DOHH2 (cell line): ENCODE measurements at regions not wholly inside any gene's neighbourhood (a gene's known extent, or its start where the extent isn't known, plus 50 kb on each side); places are given as distances from the start of the nearest gene placed in this dataset.

ENCODE experiments used
- H3F3A ChIP-seq: fragments of 200-600 bp; sonication (generic), shearing (Covaris generic); 2 replicates; pipeline ENCODE4 v1.6.0; 2016; ENCODE audit warnings: antibody characterized with exemption, mild to moderate bottlenecking; ENCODE audit not compliant: control insufficient read depth, insufficient read depth
- H3K27ac ChIP-seq: fragments of 200-600 bp; sonication (generic); 2 replicates; pipeline ENCODE4 v1.5.1; 2014; ENCODE audit warnings: low read depth, mild to moderate bottlenecking, low read length, moderate library complexity
- H3K27me3 ChIP-seq: fragments of 200-600 bp; sonication (generic); 2 replicates; pipeline ENCODE4 v1.6.1; 2014; ENCODE audit warnings: mild to moderate bottlenecking, low read length, mixed read lengths; ENCODE audit not compliant: control insufficient read depth
- H3K36me3 ChIP-seq: fragments of 200-600 bp; sonication (generic); 2 replicates; pipeline ENCODE4 v1.6.1; 2014; ENCODE audit warnings: mild to moderate bottlenecking, low read length, moderate library complexity, mixed read lengths; ENCODE audit not compliant: control insufficient read depth
- H3K4me1 ChIP-seq: fragments of 200-600 bp; sonication (generic); 2 replicates; pipeline ENCODE4 v1.6.1; 2014; ENCODE audit warnings: mild to moderate bottlenecking, low read length, mixed read lengths; ENCODE audit not compliant: control insufficient read depth
- H3K4me2 ChIP-seq: fragments of 200-600 bp; sonication (generic); 2 replicates; pipeline ENCODE4 v1.6.0; 2014; ENCODE audit warnings: mild to moderate bottlenecking, low read length, moderate library complexity
- H3K4me3 ChIP-seq: fragments of 200-600 bp; sonication (generic); 2 replicates; pipeline ENCODE4 v1.5.1; 2014; ENCODE audit warnings: mild to moderate bottlenecking, low read length, mixed read lengths
- H3K79me2 ChIP-seq: fragments of 200-600 bp; sonication (generic); 2 replicates; pipeline ENCODE4 v1.6.1; 2014; ENCODE audit warnings: mild to moderate bottlenecking, low read length, mixed read lengths; ENCODE audit not compliant: control insufficient read depth
- H3K9me2 ChIP-seq: fragments of 200-600 bp; sonication (generic); replicated peaks from 2 replicates; pipeline ENCODE4 v1.6.1; 2014; ENCODE audit warnings: mild to moderate bottlenecking, low read length, mixed read lengths; ENCODE audit not compliant: control insufficient read depth
- H3K9me3 ChIP-seq: fragments of 200-600 bp; sonication (generic); 2 replicates; pipeline ENCODE4 v1.6.1; 2014; ENCODE audit warnings: antibody characterized with exemption, low read length, mixed read lengths; ENCODE audit not compliant: control insufficient read depth, insufficient read depth
- H4K20me1 ChIP-seq: fragments of 200-600 bp; sonication (generic); 2 replicates; pipeline ENCODE4 v1.6.0; 2014; ENCODE audit warnings: low read depth, mild to moderate bottlenecking, antibody characterized with exemption, low read length, moderate library complexity; ENCODE audit not compliant: control insufficient read depth, insufficient read depth
- EZH2phosphoT487 ChIP-seq: fragments of 200-600 bp; sonication (generic); IDR thresholded peaks from 2 replicates; pipeline ENCODE4 v1.6.1; 2017; ENCODE audit warnings: borderline replicate concordance, mild to moderate bottlenecking, antibody characterized with exemption, low read length, moderate library complexity, mixed read lengths
- TF ChIP-seq, protein P1 (sequence below): fragments of 200-600 bp; sonication (generic); IDR thresholded peaks from one replicate; pipeline ENCODE4 v1.5.1; 2014; ENCODE audit warnings: antibody characterized with exemption, mild to moderate bottlenecking, low read depth, low read length; ENCODE audit not compliant: poor library complexity, severe bottlenecking

DNA sequence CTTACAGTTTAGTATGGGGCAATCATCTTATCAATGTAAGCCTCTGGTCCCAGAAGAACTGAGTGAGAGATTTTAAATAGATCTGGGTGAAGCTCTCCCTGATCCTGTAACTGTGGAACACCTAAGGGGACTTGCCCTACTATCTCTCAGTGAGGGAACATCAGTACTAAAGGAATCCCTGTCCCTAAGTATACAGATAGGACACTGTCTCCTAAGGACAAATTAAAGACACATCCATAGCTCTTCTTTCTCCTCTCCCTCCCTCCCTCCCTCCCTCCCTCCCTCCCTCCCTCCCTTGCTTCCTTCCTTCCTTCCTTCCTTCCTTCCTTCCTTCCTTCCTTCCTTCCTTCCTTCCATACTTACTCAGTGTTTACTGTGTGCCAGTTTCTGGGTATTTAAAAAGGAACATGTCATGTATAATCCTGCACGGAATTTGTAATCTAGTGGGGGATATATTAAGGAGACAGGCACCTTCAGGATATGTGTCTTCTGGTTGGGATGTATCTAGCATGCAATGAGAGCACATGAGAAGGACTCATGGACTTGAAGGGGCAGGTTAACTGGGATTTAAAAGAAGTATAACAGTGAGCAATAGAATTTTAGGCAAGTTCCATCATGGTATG is 222.2 kb upstream of the ATP5MC3 start:
- H3K27me3 ChIP-seq = no peaks in the 10 kb centered on the region
- H3K4me2 ChIP-seq = no peak overlapping the region
- no peaks in the 10 kb centered on the region for H3K79me2 ChIP-seq
- no peaks in the 10 kb centered on the region for H3K9me2 ChIP-seq
- H4K20me1 ChIP-seq = no peaks in the 10 kb centered on the region
- no peaks in the 10 kb centered on the region for H3K36me3 ChIP-seq
- no peaks in the 10 kb centered on the region for H3K9me3 ChIP-seq
- no peaks in the 10 kb centered on the region for H3F3A ChIP-seq
- H3K27ac ChIP-seq = no peak overlapping the region
- H3K4me1 ChIP-seq = no peaks in the 10 kb centered on the region
- H3K4me3 ChIP-seq = no peak overlapping the region
- TF ChIP-seq, protein P1, sequence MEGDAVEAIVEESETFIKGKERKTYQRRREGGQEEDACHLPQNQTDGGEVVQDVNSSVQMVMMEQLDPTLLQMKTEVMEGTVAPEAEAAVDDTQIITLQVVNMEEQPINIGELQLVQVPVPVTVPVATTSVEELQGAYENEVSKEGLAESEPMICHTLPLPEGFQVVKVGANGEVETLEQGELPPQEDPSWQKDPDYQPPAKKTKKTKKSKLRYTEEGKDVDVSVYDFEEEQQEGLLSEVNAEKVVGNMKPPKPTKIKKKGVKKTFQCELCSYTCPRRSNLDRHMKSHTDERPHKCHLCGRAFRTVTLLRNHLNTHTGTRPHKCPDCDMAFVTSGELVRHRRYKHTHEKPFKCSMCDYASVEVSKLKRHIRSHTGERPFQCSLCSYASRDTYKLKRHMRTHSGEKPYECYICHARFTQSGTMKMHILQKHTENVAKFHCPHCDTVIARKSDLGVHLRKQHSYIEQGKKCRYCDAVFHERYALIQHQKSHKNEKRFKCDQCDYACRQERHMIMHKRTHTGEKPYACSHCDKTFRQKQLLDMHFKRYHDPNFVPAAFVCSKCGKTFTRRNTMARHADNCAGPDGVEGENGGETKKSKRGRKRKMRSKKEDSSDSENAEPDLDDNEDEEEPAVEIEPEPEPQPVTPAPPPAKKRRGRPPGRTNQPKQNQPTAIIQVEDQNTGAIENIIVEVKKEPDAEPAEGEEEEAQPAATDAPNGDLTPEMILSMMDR = no peak
- TF ChIP-seq EZH2phosphoT487 = no peak

GRCh38 chr2:175402571-175402970 is 221.1 kb upstream of the ATP5MC3 start:
- no peaks in the 10 kb centered on the region for H4K20me1 ChIP-seq
- H3F3A ChIP-seq = no peaks in the 10 kb centered on the region
- no peak overlapping the region for H3K27ac ChIP-seq
- no peak overlapping the region for H3K4me2 ChIP-seq
- no peaks in the 10 kb centered on the region for H3K79me2 ChIP-seq
- no peaks in the 10 kb centered on the region for H3K4me1 ChIP-seq
- H3K27me3 ChIP-seq = no peaks in the 10 kb centered on the region
- H3K4me3 ChIP-seq = no peak overlapping the region
- no peak for TF ChIP-seq EZH2phosphoT487
- TF ChIP-seq, protein P1 = no peak
- H3K36me3 ChIP-seq = no peaks in the 10 kb centered on the region
- H3K9me2 ChIP-seq = no peaks in the 10 kb centered on the region
- H3K9me3 ChIP-seq = no peaks in the 10 kb centered on the region

DNA sequence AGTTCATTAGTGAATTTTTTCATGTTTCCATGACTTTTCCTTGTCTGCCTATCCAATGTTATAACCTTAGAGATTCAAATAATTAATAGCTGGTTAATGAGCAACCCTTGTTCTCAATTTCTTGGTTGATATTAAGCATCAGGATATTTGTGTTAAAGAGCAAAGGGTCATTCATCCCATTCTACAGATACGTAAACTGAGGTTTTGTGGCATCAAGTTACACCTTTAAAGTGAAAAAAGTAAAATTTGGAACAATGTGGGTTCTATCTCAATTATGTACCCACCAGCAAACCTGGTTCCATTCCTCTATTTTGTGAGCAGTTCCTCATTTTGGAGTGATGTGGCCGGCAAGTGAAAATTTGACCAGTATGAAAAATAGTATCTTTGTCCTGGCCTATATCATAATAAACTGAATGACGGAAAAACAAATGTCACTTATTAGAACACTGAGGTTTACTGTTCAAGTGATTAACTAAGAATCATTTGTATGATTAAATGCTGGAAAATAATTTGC is 220.5 kb upstream of the ATP5MC3 start:
- Histone ChIP-seq H3F3A (no peaks in the 10 kb centered on the region), H3K27ac (no peak overlapping the region), H3K4me2 (no peak overlapping the region), H3K27me3 (no peaks in the 10 kb centered on the region), H3K9me3 (no peaks in the 10 kb centered on the region), H3K79me2 (no peaks in the 10 kb centered on the region), H3K9me2 (no peaks in the 10 kb centered on the region), H3K4me1 (no peaks in the 10 kb centered on the region), H4K20me1 (no peaks in the 10 kb centered on the region), H3K4me3 (no peak overlapping the region), H3K36me3 (no peaks in the 10 kb centered on the region)
- TF ChIP-seq, protein P1 = no peak
- TF ChIP-seq EZH2phosphoT487 = no peak
